B cell (primary cell): ENCODE measurements at regions not wholly inside any gene's neighbourhood (a gene's known extent, or its start where the extent isn't known, plus 50 kb on each side); places are given as distances from the start of the nearest gene placed in this dataset.
"Not testable (repeated sequence)": the region's sequence is repeated elsewhere in the genome, so short reads cannot be mapped to it uniquely, and the experiment has no call there.

Experiments used
- ATAC-seq: fragments of 200-7000 bp; cut with Tn5 transposase; one replicate; pipeline ENCODE4 v1.10.0; 2021; ENCODE audit warnings: low read depth, mild to moderate bottlenecking, moderate number of reproducible peaks, moderate library complexity
- CTCF ChIA-PET: fragments of 350-600 bp; sonication (Branson Sonifier 250); formaldehyde crosslinking; loops from one replicate; lab custom pipeline; 2021; ENCODE audit warnings: antibody characterized with exemption, inconsistent platforms; lab: Charles Lee
- POLR2A ChIA-PET: fragments of 350-600 bp; sonication (Branson Sonifier 250); formaldehyde crosslinking; loops from one replicate; lab custom pipeline; 2021; ENCODE audit warnings: antibody characterized with exemption; lab: Charles Lee
- DNase-seq: peaks from one replicate; pipeline ENCODE4 v3.0.0; 2013
- H2AFZ ChIP-seq: 2 replicates; pipeline ENCODE4 v1.6.1; 2012; ENCODE audit warnings: mild to moderate bottlenecking, low read depth, low read length; ENCODE audit not compliant: insufficient read depth, poor library complexity, severe bottlenecking
- H3K27ac ChIP-seq, 2 donors: 1 replicate in 1 of 2; 2 replicates in 1 of 2; pipeline ENCODE4 v1.5.1; 2012 to 2013; ENCODE audit warnings: low read length in 2 of 2, mild to moderate bottlenecking in 2 of 2, moderate library complexity in 1 of 2
- H3K27me3 ChIP-seq, 4 experiments: fragments of 200-600 bp in 1 of 4; sonication (generic) in 1 of 4; replicated peaks in 1 of 4; 1 replicate in 2 of 4; 2 replicates in 2 of 4; pipeline versions ENCODE4 v1.6.1 to v1.7.0; 2013 to 2016; ENCODE audit warnings: low read length in 3 of 4, mild to moderate bottlenecking in 2 of 4, mixed read lengths in 1 of 4, moderate library complexity in 1 of 4; ENCODE audit not compliant: insufficient read depth in 4 of 4, control insufficient read depth in 3 of 4; ENCODE audit errors: control extremely low read depth in 1 of 4
- H3K36me3 ChIP-seq, 2 experiments: replicated peaks in 1 of 2; 1 replicate in 1 of 2; 2 replicates in 1 of 2; pipeline versions ENCODE4 v1.6.1 to v1.7.1; 2013; ENCODE audit warnings: low read length in 1 of 2; ENCODE audit not compliant: insufficient read depth in 2 of 2, control insufficient read depth in 1 of 2; ENCODE audit errors: control extremely low read depth in 1 of 2, extremely low read depth in 1 of 2
- H3K4me1 ChIP-seq, 2 donors: fragments of 200-600 bp in 1 of 2; sonication (generic) in 1 of 2; 1 replicate in 1 of 2; 2 replicates in 1 of 2; pipeline versions ENCODE4 v1.5.1 to v1.6.1; 2013 to 2017; ENCODE audit warnings: low read length in 2 of 2; ENCODE audit not compliant: control insufficient read depth in 2 of 2, insufficient read depth in 2 of 2
- H3K4me2 ChIP-seq: replicated peaks from 2 replicates; pipeline ENCODE3; 2012; ENCODE audit warnings: mild to moderate bottlenecking, low read depth, low read length; ENCODE audit not compliant: poor library complexity, severe bottlenecking
- H3K4me3 ChIP-seq, 5 experiments: fragments of 200-600 bp in 1 of 5; sonication (generic) in 1 of 5; 1 replicate in 3 of 5; 2 replicates in 2 of 5; pipeline versions ENCODE4 v1.5.1 to v1.7.0; 2011 to 2016; ENCODE audit warnings: low read length in 4 of 5, mild to moderate bottlenecking in 4 of 5, low read depth in 2 of 5, control low read depth in 1 of 5, moderate library complexity in 1 of 5; ENCODE audit not compliant: insufficient read depth in 1 of 5; ENCODE audit errors: control extremely low read depth in 1 of 5, extremely low read depth in 1 of 5
- H3K79me2 ChIP-seq: fragments of 200-600 bp; sonication (generic); one replicate; pipeline ENCODE4 v1.6.0; 2016; ENCODE audit warnings: low read length; ENCODE audit not compliant: control insufficient read depth, insufficient read depth
- H3K9ac ChIP-seq: fragments of 200-600 bp; sonication (generic); 2 replicates; pipeline ENCODE4 v1.6.1; 2017; ENCODE audit warnings: mild to moderate bottlenecking, low read length, moderate library complexity
- H3K9me3 ChIP-seq, 3 donors: one replicate each; pipeline versions ENCODE4 v1.6.1 to v1.7.1; 2013; ENCODE audit warnings: low read length in 2 of 3; ENCODE audit not compliant: control insufficient read depth in 2 of 3, insufficient read depth in 1 of 3; ENCODE audit errors: control extremely low read depth in 1 of 3
- H4K20me1 ChIP-seq: 2 replicates; pipeline ENCODE4 v1.6.0; 2012; ENCODE audit warnings: mild to moderate bottlenecking, low read length; ENCODE audit not compliant: insufficient read depth, control insufficient read depth, poor library complexity, severe bottlenecking
- H3K27ac Mint-ChIP-seq: one replicate; pipeline ENCODE4 v1.8.0; 2021; ENCODE audit warnings: mixed read lengths
- H3K27me3 Mint-ChIP-seq: one replicate; pipeline ENCODE4 v1.8.0; 2021; ENCODE audit warnings: mixed read lengths
- H3K4me1 Mint-ChIP-seq: one replicate; pipeline ENCODE4 v1.8.0; 2021; ENCODE audit warnings: mixed read lengths
- H3K4me3 Mint-ChIP-seq: one replicate; pipeline ENCODE4 v1.8.0; 2021; ENCODE audit warnings: mixed read lengths
- H3K9me3 Mint-ChIP-seq: one replicate; pipeline ENCODE4 v1.8.0; 2022; ENCODE audit warnings: mixed read lengths; ENCODE audit not compliant: insufficient read depth
- WGBS: methylation state at CpG from one replicate; pipeline ENCODE4 v1.1.5; 2013; ENCODE audit warnings: missing lambda C conversion rate; ENCODE audit not compliant: insufficient coverage; 5-methylcytosine and 5-hydroxymethylcytosine counted together
- intact Hi-C: fragments of 100-400 bp; cut with micrococcal nuclease; formaldehyde crosslinking; loops from one replicate; pipeline ENCODE4 v1.10.0; 2022

DNA sequence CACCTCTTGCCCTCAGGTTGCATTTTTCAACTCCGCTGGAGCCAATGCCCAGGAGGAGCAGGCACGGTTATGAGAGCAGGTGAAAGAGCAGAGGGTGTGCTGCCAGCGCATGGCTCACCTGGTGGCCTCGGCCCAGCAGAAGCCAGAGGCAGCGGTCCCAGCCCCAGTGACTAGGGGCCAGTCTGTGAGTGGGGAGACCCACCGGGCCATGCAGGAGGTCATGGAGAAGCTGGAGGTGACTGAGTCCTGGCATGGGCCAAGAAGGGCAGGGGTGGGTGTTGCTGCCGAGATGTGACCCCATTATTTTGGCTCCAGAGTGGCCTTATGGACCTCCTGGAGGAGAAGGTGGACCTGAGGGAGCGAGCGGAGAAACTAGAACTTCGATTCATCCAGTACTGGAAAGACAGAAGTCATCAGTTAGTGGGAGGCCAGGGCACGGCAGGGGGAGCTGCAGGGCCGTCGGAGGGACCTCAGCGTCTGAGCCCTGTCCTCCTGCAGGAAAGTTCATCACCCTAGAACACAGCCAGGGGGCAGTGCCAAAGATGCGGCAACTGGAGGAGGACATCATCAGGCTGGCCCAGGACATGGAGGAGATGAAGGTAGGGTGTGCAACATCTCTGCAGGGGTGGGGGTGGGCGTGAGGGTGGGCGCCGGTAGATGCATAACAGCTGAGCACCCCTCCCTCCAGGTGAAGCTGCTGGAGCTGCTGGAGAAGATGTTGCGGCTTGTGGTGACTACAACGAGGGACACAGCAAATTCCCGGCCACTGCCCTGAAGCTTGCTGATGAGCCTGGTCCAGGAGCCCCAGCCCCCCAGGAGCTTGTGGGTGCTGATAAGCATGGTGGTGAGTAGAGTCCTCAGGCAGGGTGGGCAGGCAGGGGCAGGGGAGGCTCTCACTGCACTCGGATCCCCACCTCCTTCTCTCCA, 58.9 kb upstream of the LYSMD4 start:
- H3K36me3 ChIP-seq, H3K4me1 ChIP-seq, H2AFZ ChIP-seq, CTCF ChIA-PET, H3K27ac Mint-ChIP-seq, H3K4me3 ChIP-seq, H3K9me3 Mint-ChIP-seq, H4K20me1 ChIP-seq, POLR2A ChIA-PET, H3K4me2 ChIP-seq, H3K4me1 Mint-ChIP-seq, H3K27ac ChIP-seq, H3K9ac ChIP-seq, ATAC-seq, H3K27me3 ChIP-seq, H3K79me2 ChIP-seq, DNase-seq, H3K9me3 ChIP-seq, H3K4me3 Mint-ChIP-seq, intact Hi-C loops: not testable (repeated sequence)
- H3K27me3 Mint-ChIP-seq, result peaks cover 12% of the 10 kb centered on the region
- 98% methylated on average over 10 of the region's 22 CpGs for WGBS

DNA sequence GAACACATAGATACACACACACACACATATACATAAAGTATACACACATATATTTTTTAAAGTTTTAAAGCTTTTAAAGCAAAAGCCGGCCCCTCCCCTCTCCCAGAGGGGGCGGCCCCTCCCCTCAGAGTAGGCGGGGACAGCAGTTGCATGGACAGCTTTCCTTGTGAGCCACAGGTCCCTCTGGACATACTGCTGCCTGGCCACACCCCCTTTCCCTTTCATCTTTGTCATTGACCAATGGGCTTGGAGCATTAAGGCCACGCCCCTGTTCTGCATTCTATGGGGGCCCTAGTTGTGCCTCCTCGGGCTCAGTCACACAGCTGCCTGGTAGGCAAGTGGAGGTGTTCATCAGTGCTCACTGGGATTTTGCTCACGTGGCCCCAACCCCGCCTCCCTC, 57.5 kb upstream of the LYSMD4 start:
- H3K27ac ChIP-seq, H2AFZ ChIP-seq, H3K4me1 Mint-ChIP-seq, H3K36me3 ChIP-seq, H3K4me3 ChIP-seq, H3K9ac ChIP-seq, ATAC-seq, H3K27me3 ChIP-seq, H3K9me3 Mint-ChIP-seq, H3K4me1 ChIP-seq, H3K79me2 ChIP-seq, H3K4me2 ChIP-seq, H3K9me3 ChIP-seq, CTCF ChIA-PET, H3K4me3 Mint-ChIP-seq, DNase-seq, intact Hi-C loops, POLR2A ChIA-PET, H3K27ac Mint-ChIP-seq, H4K20me1 ChIP-seq: not testable (repeated sequence)
- WGBS, result 83% methylated on average over 6 of the region's 7 CpGs
- peaks cover 14% of the 10 kb centered on the region for H3K27me3 Mint-ChIP-seq
